Bronchial epithelial cell (primary cell): ENCODE measurements at regions not wholly inside any gene's neighbourhood (a gene's known extent, or its start where the extent isn't known, plus 50 kb on each side); places are given as distances from the start of the nearest gene placed in this dataset.

ENCODE experiments used
- DNase-seq: peaks from one replicate; pipeline ENCODE4 v3.0.0-alpha.2; 2010; ENCODE audit warnings: low read depth
- FAIRE-seq: peaks from 2 replicates; lab custom pipeline; 2011; peaks lifted over from hg19 to GRCh38; lab: Jason Lieb, UNC
- H3K27me3 ChIP-seq: 2 replicates; pipeline ENCODE4 v1.5.1; 2011; ENCODE audit warnings: low read length; ENCODE audit not compliant: control insufficient read depth, insufficient read depth
- H3K36me3 ChIP-seq: 2 replicates; pipeline ENCODE4 v1.5.1; 2011; ENCODE audit warnings: low read length; ENCODE audit not compliant: control insufficient read depth, insufficient read depth
- H3K4me3 ChIP-seq: 2 replicates; pipeline ENCODE4 v1.5.1; 2011; ENCODE audit warnings: mild to moderate bottlenecking, low read depth, low read length, control low read depth
- TF ChIP-seq, protein P1 (sequence below): IDR thresholded peaks from 2 replicates; pipeline ENCODE4 v1.5.1; 2011; ENCODE audit warnings: mild to moderate bottlenecking, moderate library complexity, low read length, control low read depth, inconsistent platforms; ENCODE audit not compliant: insufficient read depth, severe bottlenecking

DNA sequence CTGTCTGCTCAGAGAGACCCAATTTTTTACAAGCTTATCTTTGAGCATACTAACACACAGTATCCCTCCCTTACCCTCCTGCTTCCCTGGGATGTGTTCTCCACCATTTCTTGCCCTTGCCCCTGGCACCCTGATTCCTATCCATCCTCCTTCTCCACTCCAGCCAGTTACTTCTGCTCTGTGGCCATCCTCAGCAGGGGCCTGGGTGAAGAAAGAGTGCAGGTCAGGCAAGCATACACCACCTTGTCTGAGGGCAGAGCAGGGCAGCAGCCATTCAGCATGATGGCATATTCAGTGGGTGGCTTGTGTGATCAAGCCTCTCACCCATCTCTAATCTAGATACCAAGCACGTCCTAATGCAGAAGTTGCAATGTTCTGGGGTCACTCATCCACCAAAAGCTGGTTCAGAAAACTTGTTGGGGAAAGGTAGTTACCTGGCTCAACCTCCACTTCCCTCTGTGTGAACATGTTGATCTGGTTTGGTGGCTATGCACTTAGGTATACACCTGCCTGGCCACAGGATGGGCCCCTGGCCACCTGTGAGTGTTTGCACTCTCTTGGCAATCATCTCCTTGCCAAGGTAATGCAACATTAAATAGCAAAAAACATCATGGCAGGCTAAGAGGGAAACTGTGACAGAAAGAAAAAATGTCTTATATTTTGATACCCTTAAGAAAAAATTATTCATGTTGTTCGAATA is 900.3 kb upstream of the MIR17HG start:
- FAIRE-seq (peak; percentile 72), DNase-seq (no peak)
- TF ChIP-seq, protein P1, sequence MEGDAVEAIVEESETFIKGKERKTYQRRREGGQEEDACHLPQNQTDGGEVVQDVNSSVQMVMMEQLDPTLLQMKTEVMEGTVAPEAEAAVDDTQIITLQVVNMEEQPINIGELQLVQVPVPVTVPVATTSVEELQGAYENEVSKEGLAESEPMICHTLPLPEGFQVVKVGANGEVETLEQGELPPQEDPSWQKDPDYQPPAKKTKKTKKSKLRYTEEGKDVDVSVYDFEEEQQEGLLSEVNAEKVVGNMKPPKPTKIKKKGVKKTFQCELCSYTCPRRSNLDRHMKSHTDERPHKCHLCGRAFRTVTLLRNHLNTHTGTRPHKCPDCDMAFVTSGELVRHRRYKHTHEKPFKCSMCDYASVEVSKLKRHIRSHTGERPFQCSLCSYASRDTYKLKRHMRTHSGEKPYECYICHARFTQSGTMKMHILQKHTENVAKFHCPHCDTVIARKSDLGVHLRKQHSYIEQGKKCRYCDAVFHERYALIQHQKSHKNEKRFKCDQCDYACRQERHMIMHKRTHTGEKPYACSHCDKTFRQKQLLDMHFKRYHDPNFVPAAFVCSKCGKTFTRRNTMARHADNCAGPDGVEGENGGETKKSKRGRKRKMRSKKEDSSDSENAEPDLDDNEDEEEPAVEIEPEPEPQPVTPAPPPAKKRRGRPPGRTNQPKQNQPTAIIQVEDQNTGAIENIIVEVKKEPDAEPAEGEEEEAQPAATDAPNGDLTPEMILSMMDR, result no peak
- Histone ChIP-seq H3K4me3 (no peak overlapping the region), H3K36me3 (no peaks in the 10 kb centered on the region), H3K27me3 (no peaks in the 10 kb centered on the region)

DNA sequence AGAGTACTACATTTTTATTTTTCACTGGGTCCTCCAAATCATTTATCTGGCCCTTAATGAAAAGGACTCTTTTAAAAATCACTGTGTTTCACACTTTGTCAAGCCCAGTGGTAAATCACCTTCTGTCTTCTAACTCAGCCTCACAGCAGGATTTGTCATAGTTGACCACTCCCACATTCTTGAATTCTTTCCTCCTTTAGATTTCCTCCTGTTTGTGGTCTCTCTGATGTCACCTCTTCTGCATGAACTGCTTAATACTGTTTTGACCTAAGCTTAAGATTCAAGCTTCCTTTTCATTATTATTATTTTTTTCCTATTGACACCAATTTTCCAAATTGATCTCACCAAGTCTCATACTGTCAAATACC is 899.8 kb upstream of the MIR17HG start:
- no peak overlapping the region for H3K4me3 ChIP-seq
- H3K36me3 ChIP-seq, result no peaks in the 10 kb centered on the region
- TF ChIP-seq, protein P1, result no peak
- DNase-seq (peak; percentile 85), FAIRE-seq (no peak)
- H3K27me3 ChIP-seq, result no peaks in the 10 kb centered on the region

DNA sequence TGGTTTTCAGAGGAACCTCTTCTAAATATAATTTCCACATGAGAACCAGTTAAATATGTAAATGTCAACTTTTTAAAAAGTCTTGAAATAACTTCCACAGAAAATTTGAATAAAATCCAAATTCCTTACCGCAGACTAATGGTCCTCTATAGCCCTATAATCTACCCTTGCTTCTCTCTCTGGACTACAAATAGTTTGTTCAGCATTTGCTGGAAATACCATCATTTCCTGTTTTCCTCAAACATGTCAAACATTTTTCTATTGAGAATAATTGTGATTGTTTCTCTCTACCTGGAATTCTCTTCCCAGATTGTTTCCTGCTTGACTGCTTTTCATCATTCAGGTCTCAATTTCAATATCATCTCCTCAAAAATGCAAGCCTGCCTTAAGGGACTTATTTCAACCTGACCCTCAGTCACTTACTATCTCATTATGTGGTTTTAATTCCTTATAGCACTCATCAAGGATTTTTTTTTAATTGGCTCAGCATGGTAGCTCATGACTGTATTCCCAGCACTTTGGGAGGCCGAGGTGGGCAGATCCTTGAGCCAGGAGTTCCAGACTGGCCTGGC is 898.9 kb upstream of the MIR17HG start:
- Histone ChIP-seq H3K36me3 (no peaks in the 10 kb centered on the region), H3K4me3 (no peak overlapping the region), H3K27me3 (no peaks in the 10 kb centered on the region)
- DNase-seq (peak; percentile 21), FAIRE-seq (no peak)
- TF ChIP-seq, protein P1, result no peak

DNA sequence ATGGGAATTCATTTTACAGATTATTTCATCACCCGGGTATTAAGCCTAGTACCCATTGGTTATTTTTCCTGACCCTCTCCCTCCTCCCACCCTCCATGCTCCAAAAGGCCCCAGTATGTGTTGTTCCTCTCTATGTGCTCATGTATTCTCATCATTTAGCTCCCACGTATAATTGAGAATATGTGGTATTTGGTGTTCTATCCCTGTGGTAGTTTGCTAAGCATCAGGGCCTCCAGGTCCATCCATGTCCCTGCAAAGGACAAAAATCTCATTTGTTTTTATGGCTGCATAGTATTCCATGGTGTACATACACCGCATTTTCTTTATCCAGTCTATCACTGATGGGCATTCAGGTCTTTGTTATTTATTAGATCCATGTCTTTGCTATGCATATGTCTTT is 894.1 kb upstream of the MIR17HG start:
- DNase-seq, result no peak
- no peak overlapping the region for H3K4me3 ChIP-seq
- no peak for FAIRE-seq
- no peaks in the 10 kb centered on the region for H3K27me3 ChIP-seq
- no peaks in the 10 kb centered on the region for H3K36me3 ChIP-seq
- TF ChIP-seq, protein P1, result no peak

DNA sequence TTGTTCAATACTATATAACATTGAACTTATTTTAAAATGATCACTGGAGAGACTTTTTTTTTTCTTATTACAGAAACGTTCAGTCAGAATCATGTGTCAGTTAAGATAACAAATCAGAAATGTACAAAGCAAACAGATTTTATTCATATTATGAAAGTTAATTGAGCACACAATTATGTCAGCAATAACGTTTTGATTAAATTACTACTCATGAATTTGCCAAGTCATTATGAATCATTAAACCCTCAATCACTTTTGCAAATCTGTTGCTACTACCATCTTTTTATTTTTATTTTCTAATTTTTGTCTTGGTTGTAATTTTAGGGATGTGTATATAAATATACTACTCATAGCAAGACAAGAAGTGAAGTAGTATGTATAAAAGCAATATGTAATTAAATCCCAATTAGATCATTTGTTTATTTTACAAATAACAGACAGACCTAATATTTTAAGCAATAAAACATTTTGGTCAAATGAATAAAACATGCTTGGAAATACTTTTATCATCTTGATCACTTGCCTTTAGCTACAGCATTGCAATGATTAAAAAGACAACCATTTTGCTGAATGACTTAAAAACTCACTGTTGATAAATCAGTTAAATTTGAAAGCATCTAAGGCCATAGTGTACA is 893.4 kb upstream of the MIR17HG start:
- Histone ChIP-seq H3K36me3 (no peaks in the 10 kb centered on the region), H3K27me3 (no peaks in the 10 kb centered on the region), H3K4me3 (no peak overlapping the region)
- DNase-seq, result peak; percentile 51
- TF ChIP-seq, protein P1, result no peak
- no peak for FAIRE-seq
